WTC11 (cell line): ENCODE measurements at regions not wholly inside any gene's neighbourhood (a gene's known extent, or its start where the extent isn't known, plus 50 kb on each side); places are given as distances from the start of the nearest gene placed in this dataset.

ENCODE experiments used
- ATAC-seq: fragments of 200-7000 bp; cut with Tn5 transposase; 2 replicates; pipeline ENCODE4 v1.10.0; 2021; ENCODE audit warnings: mild to moderate bottlenecking, moderate library complexity
- CTCF ChIA-PET: fragments of 300-600 bp; sonication (Branson Sonifier 250); formaldehyde crosslinking; loops from one replicate; lab custom pipeline; 2021; ENCODE audit warnings: antibody characterized with exemption; lab: Charles Lee
- POLR2A ChIA-PET: fragments of 350-600 bp; sonication (Branson Sonifier 250); formaldehyde crosslinking; loops from one replicate; lab custom pipeline; 2021; ENCODE audit warnings: antibody characterized with exemption; lab: Charles Lee
- DNase-seq: peaks from one replicate; pipeline ENCODE4 v3.0.0; 2021; ENCODE audit warnings: low spot score
- H3K27ac Mint-ChIP-seq: 2 replicates; pipeline ENCODE4 v1.8.0; 2021; ENCODE audit warnings: mixed read lengths
- H3K27me3 Mint-ChIP-seq: 2 replicates; pipeline ENCODE4 v1.8.0; 2021; ENCODE audit warnings: low read depth, mild to moderate bottlenecking, moderate library complexity, mixed read lengths
- H3K36me3 Mint-ChIP-seq: 2 replicates; pipeline ENCODE4 v1.8.0; 2021; ENCODE audit warnings: mixed read lengths
- H3K4me1 Mint-ChIP-seq: 2 replicates; pipeline ENCODE4 v1.8.0; 2022; ENCODE audit warnings: mixed read lengths
- H3K4me3 Mint-ChIP-seq: 2 replicates; pipeline ENCODE4 v1.8.0; 2021; ENCODE audit warnings: mild to moderate bottlenecking, moderate library complexity, mixed read lengths
- H3K9me3 Mint-ChIP-seq: 2 replicates; pipeline ENCODE4 v1.8.0; 2021; ENCODE audit warnings: mixed read lengths
- AFF4 ChIP-seq: sonication (generic); formaldehyde crosslinking; IDR thresholded peaks from 2 replicates; pipeline ENCODE4 v1.8.1; 2023; ENCODE audit warnings: mild to moderate bottlenecking, missing genetic modification reagents, borderline replicate concordance
- ATF2 ChIP-seq: sonication (generic); formaldehyde crosslinking; IDR thresholded peaks from 2 replicates; pipeline ENCODE4 v1.8.1; 2022; ENCODE audit warnings: low read depth, missing genetic modification reagents, borderline replicate concordance
- E2F1 ChIP-seq: sonication (generic); formaldehyde crosslinking; IDR thresholded peaks from 2 replicates; pipeline ENCODE4 v1.8.0; 2022; ENCODE audit warnings: mild to moderate bottlenecking, missing genetic modification reagents
- EMX1 ChIP-seq: fragments of 250-450 bp; sonication (Bioruptor Pico); IDR thresholded peaks from 2 replicates; pipeline ENCODE4 v1.8.0; 2021; ENCODE audit warnings: mild to moderate bottlenecking
- FOXK1 ChIP-seq: sonication (generic); formaldehyde crosslinking; IDR thresholded peaks from 2 replicates; pipeline ENCODE4 v1.8.0; 2022; ENCODE audit warnings: mild to moderate bottlenecking, moderate library complexity, missing genetic modification reagents
- HMGA2 ChIP-seq: fragments of 250-450 bp; sonication (Bioruptor Pico); IDR thresholded peaks from 2 replicates; pipeline ENCODE4 v1.4.0; 2021; ENCODE audit warnings: mild to moderate bottlenecking, moderate library complexity
- HMGXB4 ChIP-seq: sonication (generic); formaldehyde crosslinking; IDR thresholded peaks from 2 replicates; pipeline ENCODE4 v1.8.1; 2023; ENCODE audit warnings: mild to moderate bottlenecking, moderate library complexity, missing genetic modification reagents
- IRF2 ChIP-seq: sonication (generic); formaldehyde crosslinking; IDR thresholded peaks from 2 replicates; pipeline ENCODE4 v1.8.0; 2022; ENCODE audit warnings: low read depth, missing genetic modification reagents, borderline replicate concordance
- PREB ChIP-seq: sonication (generic); formaldehyde crosslinking; IDR thresholded peaks from 2 replicates; pipeline ENCODE4 v1.8.1; 2022; ENCODE audit warnings: mild to moderate bottlenecking, missing genetic modification reagents, moderate library complexity, borderline replicate concordance
- SMAD4 ChIP-seq: sonication (generic); formaldehyde crosslinking; IDR thresholded peaks from 2 replicates; pipeline ENCODE4 v1.8.0; 2022; ENCODE audit warnings: mild to moderate bottlenecking, missing genetic modification reagents
- SP1 ChIP-seq: sonication (generic); formaldehyde crosslinking; conservative IDR thresholded peaks from 2 replicates; pipeline ENCODE4 v1.8.1; 2022; ENCODE audit warnings: missing genetic modification reagents
- ZNF532 ChIP-seq: fragments of 250-450 bp; sonication (Bioruptor Pico); IDR thresholded peaks from 2 replicates; pipeline ENCODE4 v1.9.0; 2021; ENCODE audit warnings: mild to moderate bottlenecking, borderline replicate concordance
- ZNF671 ChIP-seq: fragments of 250-450 bp; sonication (Bioruptor Pico); IDR thresholded peaks from 2 replicates; pipeline ENCODE4 v1.8.0; 2021; ENCODE audit warnings: mild to moderate bottlenecking
- ZSCAN18 ChIP-seq: fragments of 250-450 bp; sonication (Bioruptor Pico); IDR thresholded peaks from 2 replicates; pipeline ENCODE4 v2.1.2; 2022; ENCODE audit warnings: mild to moderate bottlenecking, moderate library complexity

GRCh38 chr20:40760399-40760798, 71.4 kb upstream of the MAFB start (continued):
- TF ChIP-seq ZNF532 (CRISPR knock-in tag) (no peak), ZSCAN18 (CRISPR knock-in tag) (no peak), EMX1 (CRISPR knock-in tag) (no peak), E2F1 (CRISPR knock-in tag) (no peak), SP1 (CRISPR knock-in tag) (no peak), HMGA2 (CRISPR knock-in tag) (no peak)

- ATAC-seq = no peak
- ChIA-PET CTCF (interaction anchor here (1.4 to 2.3 kb wide), 3 partner anchors 22 to 183 kb away, joined by 7 read pairs; no protein-coding TSS in a partner anchor), POLR2A (no interaction called here)
- Mint-ChIP-seq H3K4me3 (no peak overlapping the region), H3K36me3 (no peaks in the 10 kb centered on the region), H3K9me3 (0 out of 2 replicates have a peak, but pooled peaks cover 4% of the 10 kb centered on the region), H3K27ac (no peak overlapping the region), H3K4me1 (peaks cover 57% of the 10 kb centered on the region), H3K27me3 (no peaks in the 10 kb centered on the region)
- DNase-seq = no peak
- no peak for TF ChIP-seq ZNF671 (CRISPR knock-in tag)
- TF ChIP-seq PREB = no peak
- no peak for TF ChIP-seq SMAD4
- TF ChIP-seq IRF2 (CRISPR knock-in tag) = no peak
- no peak for TF ChIP-seq AFF4 (CRISPR knock-in tag)
- TF ChIP-seq FOXK1 (CRISPR knock-in tag) = no peak
- no peak for TF ChIP-seq HMGXB4 (CRISPR knock-in tag)
- no peak for TF ChIP-seq ATF2 (CRISPR knock-in tag)
These were observed 74.7 kb upstream of the MAFB start for GRCh38 chr20:40763646-40764295.
